GM23338 (cell line): ENCODE measurements at regions not wholly inside any gene's neighbourhood (a gene's known extent, or its start where the extent isn't known, plus 50 kb on each side); places are given as distances from the start of the nearest gene placed in this dataset.

Experiments used
- ATAC-seq: fragments of 200-7000 bp; cut with Tn5 transposase; 3 replicates; pipeline ENCODE4 v1.9.1; 2020
- DNase-seq: peaks from one replicate; pipeline ENCODE4 v3.0.0-alpha.2; 2015; ENCODE audit warnings: low spot score
- H2AFZ ChIP-seq: fragments of 200-600 bp; sonication (generic); 2 replicates; pipeline ENCODE4 v1.8.0; 2016; ENCODE audit warnings: antibody characterized with exemption, mild to moderate bottlenecking, moderate library complexity
- H3F3A ChIP-seq: fragments of 200-600 bp; sonication (generic); replicated peaks from 2 replicates; pipeline ENCODE4 v1.8.0; 2017; ENCODE audit warnings: antibody characterized with exemption, mixed run types, low read depth
- H3K27ac ChIP-seq: fragments of 200-600 bp; sonication (generic); 2 replicates; pipeline ENCODE4 v1.6.1; 2016; ENCODE audit warnings: low read depth
- H3K27me3 ChIP-seq: fragments of 200-600 bp; sonication (generic); 2 replicates; pipeline ENCODE4 v1.8.0; 2016; ENCODE audit warnings: mild to moderate bottlenecking, mixed run types, moderate library complexity; ENCODE audit not compliant: insufficient read depth
- H3K36me3 ChIP-seq: fragments of 200-600 bp; sonication (generic); 2 replicates; pipeline ENCODE4 v1.8.0; 2016; ENCODE audit warnings: mild to moderate bottlenecking; ENCODE audit not compliant: insufficient read depth
- H3K4me1 ChIP-seq: fragments of 200-600 bp; sonication (generic); 2 replicates; pipeline ENCODE4 v1.8.0; 2016; ENCODE audit warnings: mild to moderate bottlenecking, moderate library complexity; ENCODE audit not compliant: insufficient read depth
- H3K4me2 ChIP-seq: fragments of 200-600 bp; sonication (generic); 2 replicates; pipeline ENCODE4 v1.7.1; 2017; ENCODE audit warnings: mixed run types
- H3K4me3 ChIP-seq: fragments of 200-600 bp; sonication (generic); 2 replicates; pipeline ENCODE4 v1.6.1; 2016; ENCODE audit warnings: mixed run types
- H3K79me2 ChIP-seq: fragments of 200-600 bp; sonication (generic); replicated peaks from 2 replicates; pipeline ENCODE4 v1.8.0; 2017; ENCODE audit warnings: mild to moderate bottlenecking; ENCODE audit not compliant: insufficient read depth
- H3K9me2 ChIP-seq: fragments of 200-600 bp; sonication (generic); 2 replicates; pipeline ENCODE4 v1.8.0; 2017; ENCODE audit not compliant: insufficient read depth
- H4K20me1 ChIP-seq: fragments of 200-600 bp; sonication (generic); replicated peaks from 2 replicates; pipeline ENCODE4 v1.8.0; 2017; ENCODE audit warnings: mild to moderate bottlenecking; ENCODE audit not compliant: insufficient read depth
- H3K27ac Mint-ChIP-seq: 2 replicates; pipeline ENCODE4 v1.8.0; 2020; ENCODE audit warnings: inconsistent platforms, mild to moderate bottlenecking, moderate library complexity, mixed read lengths
- H3K27me3 Mint-ChIP-seq: 3 replicates; pipeline ENCODE4 v1.8.0; 2022; ENCODE audit warnings: low read depth, mild to moderate bottlenecking, moderate library complexity, mixed read lengths, inconsistent platforms; ENCODE audit not compliant: insufficient read depth, poor library complexity
- H3K36me3 Mint-ChIP-seq: 3 replicates; pipeline ENCODE4 v1.8.0; 2021; ENCODE audit warnings: low read depth, mild to moderate bottlenecking, inconsistent platforms, moderate library complexity, mixed read lengths
- H3K4me1 Mint-ChIP-seq: 3 replicates; pipeline ENCODE4 v1.8.0; 2020; ENCODE audit warnings: mild to moderate bottlenecking, inconsistent platforms, mixed read lengths
- H3K4me3 Mint-ChIP-seq: 3 replicates; pipeline ENCODE4 v1.8.0; 2021; ENCODE audit warnings: moderate library complexity, mild to moderate bottlenecking, inconsistent platforms, mixed read lengths
- H3K9me3 Mint-ChIP-seq: 3 replicates; pipeline ENCODE4 v1.8.0; 2020; ENCODE audit warnings: moderate library complexity, mild to moderate bottlenecking, inconsistent platforms, mixed read lengths
- CREB1 ChIP-seq: fragments of 250-450 bp; sonication (Bioruptor Pico); IDR thresholded peaks from 2 replicates; pipeline ENCODE4 v1.5.0; 2020; ENCODE audit warnings: low read depth, mild to moderate bottlenecking, moderate library complexity
- EZH2phosphoT487 ChIP-seq: fragments of 200-600 bp; sonication (generic); IDR thresholded peaks from one replicate; pipeline ENCODE4 v1.8.1; 2018; ENCODE audit warnings: antibody characterized with exemption; ENCODE audit not compliant: unreplicated experiment
- JUNB ChIP-seq: IDR thresholded peaks from one replicate; pipeline ENCODE4 v1.6.1; 2016; ENCODE audit warnings: antibody characterized with exemption; ENCODE audit not compliant: unreplicated experiment
- NANOG ChIP-seq: IDR thresholded peaks from 2 replicates; pipeline ENCODE4 v1.6.1; 2016; ENCODE audit warnings: antibody characterized with exemption, borderline replicate concordance
- POLR2AphosphoS5 ChIP-seq: IDR thresholded peaks from 2 replicates; pipeline ENCODE4 v1.6.1; 2016; ENCODE audit warnings: antibody characterized with exemption, low read depth
- REST ChIP-seq: IDR thresholded peaks from one replicate; pipeline ENCODE4 v1.6.1; 2018; ENCODE audit warnings: antibody characterized with exemption; ENCODE audit not compliant: unreplicated experiment
- STAT1 ChIP-seq: IDR thresholded peaks from one replicate; pipeline ENCODE4 v1.6.1; 2016; ENCODE audit warnings: antibody characterized with exemption; ENCODE audit not compliant: unreplicated experiment
- TF ChIP-seq, protein P1 (sequence below): IDR thresholded peaks from 2 replicates; pipeline ENCODE4 v1.6.1; 2016; ENCODE audit warnings: antibody characterized with exemption
- TF ChIP-seq, protein P2 (sequence below), 2 experiments: fragments of 200-600 bp in 1 of 2; sonication (generic) in 1 of 2; conservative IDR thresholded peaks; 2 replicates each; pipeline versions ENCODE4 v1.5.1 to v1.6.1; 2016 to 2017; ENCODE audit warnings: antibody characterized with exemption in 2 of 2, low read depth in 2 of 2, mild to moderate bottlenecking in 2 of 2, moderate library complexity in 1 of 2

- TF ChIP-seq EZH2phosphoT487 = no peak
- no peak for TF ChIP-seq POLR2AphosphoS5
- TF ChIP-seq CREB1 (CRISPR knock-in tag) = no peak
- TF ChIP-seq, protein P1, sequence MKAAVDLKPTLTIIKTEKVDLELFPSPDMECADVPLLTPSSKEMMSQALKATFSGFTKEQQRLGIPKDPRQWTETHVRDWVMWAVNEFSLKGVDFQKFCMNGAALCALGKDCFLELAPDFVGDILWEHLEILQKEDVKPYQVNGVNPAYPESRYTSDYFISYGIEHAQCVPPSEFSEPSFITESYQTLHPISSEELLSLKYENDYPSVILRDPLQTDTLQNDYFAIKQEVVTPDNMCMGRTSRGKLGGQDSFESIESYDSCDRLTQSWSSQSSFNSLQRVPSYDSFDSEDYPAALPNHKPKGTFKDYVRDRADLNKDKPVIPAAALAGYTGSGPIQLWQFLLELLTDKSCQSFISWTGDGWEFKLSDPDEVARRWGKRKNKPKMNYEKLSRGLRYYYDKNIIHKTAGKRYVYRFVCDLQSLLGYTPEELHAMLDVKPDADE = no peak
- no peak for TF ChIP-seq STAT1
- TF ChIP-seq NANOG = no peak
- TF ChIP-seq REST = no peak
Measured at GRCh38 chr1:217372049-217372970, 258.6 kb downstream of the GPATCH2 start (continued).

DNA sequence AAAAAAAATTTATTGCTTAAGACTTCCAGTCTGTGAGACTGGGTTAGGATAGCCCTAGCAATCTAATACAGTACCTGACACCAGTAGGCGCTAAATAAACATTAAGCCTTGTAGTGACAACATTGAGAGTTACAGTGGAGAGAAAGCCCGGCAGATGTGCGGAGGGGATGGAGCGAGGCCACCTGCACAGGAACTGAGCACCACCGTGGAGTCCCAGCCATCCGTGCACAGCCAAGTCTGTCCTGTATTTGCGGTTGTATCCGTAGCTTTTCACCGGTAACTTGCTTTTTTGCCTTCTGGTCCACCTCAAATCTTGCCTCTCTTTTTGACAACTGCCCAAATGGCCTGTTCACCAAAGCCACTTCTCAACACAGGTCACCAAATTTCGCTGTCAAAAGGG is 260.1 kb downstream of the GPATCH2 start:
- no peak overlapping the region for H3K27ac Mint-ChIP-seq
- no peak for TF ChIP-seq JUNB
- no peak for TF ChIP-seq CREB1 (CRISPR knock-in tag)
- TF ChIP-seq, protein P1 = no peak
- TF ChIP-seq REST = no peak
- TF ChIP-seq, protein P2, sequence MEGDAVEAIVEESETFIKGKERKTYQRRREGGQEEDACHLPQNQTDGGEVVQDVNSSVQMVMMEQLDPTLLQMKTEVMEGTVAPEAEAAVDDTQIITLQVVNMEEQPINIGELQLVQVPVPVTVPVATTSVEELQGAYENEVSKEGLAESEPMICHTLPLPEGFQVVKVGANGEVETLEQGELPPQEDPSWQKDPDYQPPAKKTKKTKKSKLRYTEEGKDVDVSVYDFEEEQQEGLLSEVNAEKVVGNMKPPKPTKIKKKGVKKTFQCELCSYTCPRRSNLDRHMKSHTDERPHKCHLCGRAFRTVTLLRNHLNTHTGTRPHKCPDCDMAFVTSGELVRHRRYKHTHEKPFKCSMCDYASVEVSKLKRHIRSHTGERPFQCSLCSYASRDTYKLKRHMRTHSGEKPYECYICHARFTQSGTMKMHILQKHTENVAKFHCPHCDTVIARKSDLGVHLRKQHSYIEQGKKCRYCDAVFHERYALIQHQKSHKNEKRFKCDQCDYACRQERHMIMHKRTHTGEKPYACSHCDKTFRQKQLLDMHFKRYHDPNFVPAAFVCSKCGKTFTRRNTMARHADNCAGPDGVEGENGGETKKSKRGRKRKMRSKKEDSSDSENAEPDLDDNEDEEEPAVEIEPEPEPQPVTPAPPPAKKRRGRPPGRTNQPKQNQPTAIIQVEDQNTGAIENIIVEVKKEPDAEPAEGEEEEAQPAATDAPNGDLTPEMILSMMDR (conservative IDR thresholded peaks at IDR 0.05; ENCODE audit: low read depth in 2 of 2) = no peak

More for the DNA sequence above, 260.1 kb downstream of the GPATCH2 start:
- ATAC-seq = no peak
- H3K36me3 ChIP-seq = no peaks in the 10 kb centered on the region
- no peaks in the 10 kb centered on the region for H3F3A ChIP-seq
- peaks cover 16% of the 10 kb centered on the region for H3K36me3 Mint-ChIP-seq
- H3K4me3 ChIP-seq = no peak overlapping the region
- no peaks in the 10 kb centered on the region for H4K20me1 ChIP-seq
- no peak for DNase-seq
- no peak overlapping the region for H3K4me3 Mint-ChIP-seq
- no peak overlapping the region for H3K27ac ChIP-seq
- 0 out of 2 replicates have a peak, but pooled peaks cover 3% of the 10 kb centered on the region for H3K9me2 ChIP-seq
- peaks cover 6% of the 10 kb centered on the region for H3K4me1 ChIP-seq
- peaks cover 22% of the 10 kb centered on the region; the same call in 1 of the 2 replicates for H3K27me3 ChIP-seq
- H3K27me3 Mint-ChIP-seq = peaks cover 9% of the 10 kb centered on the region
- peaks cover 23% of the 10 kb centered on the region for H3K4me1 Mint-ChIP-seq
- H3K9me3 Mint-ChIP-seq = peaks cover 20% of the 10 kb centered on the region
- no peak overlapping the region for H2AFZ ChIP-seq
- no peak overlapping the region for H3K4me2 ChIP-seq
- no peaks in the 10 kb centered on the region for H3K79me2 ChIP-seq
